ENCODE measurements at regions not wholly inside any gene's neighbourhood (a gene's known extent, or its start where the extent isn't known, plus 50 kb on each side); places are given as distances from the start of the nearest gene placed in this dataset.

- no peak for DNase-seq
Measured at GRCh38 chr2:18373664-18374063, 186.8 kb downstream of the RDH14 start.

- no peak for DNase-seq
Measured at GRCh38 chr2:18373081-18373480, 187.4 kb downstream of the RDH14 start.

GRCh38 chr2:18372641-18373040 lies 187.8 kb downstream of the RDH14 start:
- no peak for DNase-seq

- DNase-seq = no peak
Measured at GRCh38 chr2:18369760-18370159, 190.7 kb downstream of the RDH14 start.

GRCh38 chr2:18368008-18368407 lies 192.4 kb downstream of the RDH14 start:
- DNase-seq = no peak

- DNase-seq = no peak
Measured at GRCh38 chr2:18365342-18365741, 195.1 kb downstream of the RDH14 start.

GRCh38 chr2:18363348-18363747 lies 197.1 kb downstream of the RDH14 start:
- no peak for DNase-seq

GRCh38 chr2:18362696-18363095 lies 197.8 kb downstream of the RDH14 start:
- no peak for DNase-seq

- no peak for DNase-seq
Measured at GRCh38 chr2:18357537-18357936, 202.9 kb downstream of the RDH14 start.

- no peak for DNase-seq
Measured at GRCh38 chr2:18356676-18357075, 203.8 kb downstream of the RDH14 start.

GRCh38 chr2:18349421-18349820 lies 211.0 kb downstream of the RDH14 start:
- no peak for DNase-seq

- no peak for DNase-seq
Measured at GRCh38 chr2:18346874-18347273, 213.6 kb downstream of the RDH14 start.

GRCh38 chr2:18346344-18346743 lies 214.1 kb downstream of the RDH14 start:
- no peak for DNase-seq

GRCh38 chr2:18345848-18346247 lies 214.6 kb downstream of the RDH14 start:
- DNase-seq = no peak

- DNase-seq = no peak
Measured at GRCh38 chr2:18342901-18343300, 217.6 kb downstream of the RDH14 start.

GRCh38 chr2:18339326-18339725 lies 221.1 kb downstream of the RDH14 start:
- no peak for DNase-seq

- no peak for DNase-seq
Measured at GRCh38 chr2:18336975-18337374, 223.5 kb downstream of the RDH14 start.

GRCh38 chr2:18332477-18332876 lies 228.0 kb downstream of the RDH14 start:
- no peak for DNase-seq

GRCh38 chr2:18325118-18325517 lies 235.3 kb downstream of the RDH14 start:
- DNase-seq = no peak

- DNase-seq = no peak
Measured at GRCh38 chr2:18319987-18320386, 240.5 kb downstream of the RDH14 start.

- DNase-seq = no peak
Measured at GRCh38 chr2:18317017-18317416, 243.4 kb downstream of the RDH14 start.

GRCh38 chr2:18312818-18313217 lies 247.6 kb downstream of the RDH14 start:
- no peak for DNase-seq

GRCh38 chr2:18311420-18312195 lies 248.8 kb downstream of the RDH14 start:
- DNase-seq = no peak

- no peak for DNase-seq
Measured at GRCh38 chr2:18309627-18310026, 250.8 kb downstream of the RDH14 start.

GRCh38 chr2:18309188-18309587 lies 251.3 kb downstream of the RDH14 start:
- no peak for DNase-seq
